Lower lobe of right lung (tissue), 2 donors: ENCODE measurements at regions not wholly inside any gene's neighbourhood (a gene's known extent, or its start where the extent isn't known, plus 50 kb on each side); places are given as distances from the start of the nearest gene placed in this dataset.
A peak's percentile ranks its signal among the peaks of the same experiment; 100 is the strongest.

Source experiments
- ATAC-seq, 2 donors: fragments of 200-7000 bp; cut with Tn5 transposase; one replicate each; pipeline ENCODE4 v1.9.1; 2020 to 2022; ENCODE audit warnings: mild to moderate bottlenecking in 2 of 2, moderate library complexity in 2 of 2
- DNase-seq: peaks from one replicate; pipeline ENCODE4 v3.0.0-alpha.2; 2020
- H3K27ac ChIP-seq: fragments of 200-600 bp; one replicate; pipeline ENCODE4 v1.8.0; 2022
- H3K27me3 ChIP-seq: fragments of 200-600 bp; one replicate; pipeline ENCODE4 v1.8.0; 2022; ENCODE audit warnings: low read depth
- H3K36me3 ChIP-seq: fragments of 200-600 bp; one replicate; pipeline ENCODE4 v1.8.0; 2022; ENCODE audit warnings: mild to moderate bottlenecking
- H3K4me1 ChIP-seq: fragments of 200-600 bp; one replicate; pipeline ENCODE4 v1.8.0; 2022
- H3K4me3 ChIP-seq: fragments of 200-600 bp; one replicate; pipeline ENCODE4 v1.8.0; 2022; ENCODE audit warnings: mild to moderate bottlenecking
- H3K9me3 ChIP-seq: fragments of 200-600 bp; one replicate; pipeline ENCODE4 v1.8.0; 2022
- CTCF ChIP-seq: fragments of 200-600 bp; IDR thresholded peaks from one replicate; pipeline ENCODE4 v1.8.0; 2022; ENCODE audit warnings: antibody characterized with exemption, mild to moderate bottlenecking
- intact Hi-C: fragments of 100-400 bp; cut with DNase I; formaldehyde crosslinking; loops from one replicate; pipeline ENCODE4 v1.11.0; 2022
- donor health status: DM: no; HTN: yes; CAD: no; lungs with severe emphysema.

GRCh38 chr14:86217523-86217922 is 687.6 kb downstream of the FLRT2 start:
- H3K36me3 ChIP-seq, result no peaks in the 10 kb centered on the region
- intact Hi-C loops, result no loop called here

GRCh38 chr14:86203843-86204242 is 673.9 kb downstream of the FLRT2 start:
- Histone ChIP-seq H3K9me3 (no peaks in the 10 kb centered on the region), H3K4me1 (no peaks in the 10 kb centered on the region), H3K4me3 (no peak overlapping the region), H3K36me3 (no peaks in the 10 kb centered on the region), H3K27me3 (no peaks in the 10 kb centered on the region), H3K27ac (no peak overlapping the region)
- DNase-seq (no peak), ATAC-seq (peak in 1 of 2 donors; percentile 23)
- no peak for TF ChIP-seq CTCF
- intact Hi-C loops, result no loop called here

More at GRCh38 chr14:86217523-86217922, 687.6 kb downstream of the FLRT2 start:
- no peak for DNase-seq
- Histone ChIP-seq H3K4me3 (no peak overlapping the region), H3K9me3 (no peaks in the 10 kb centered on the region), H3K4me1 (no peaks in the 10 kb centered on the region), H3K27ac (no peak overlapping the region), H3K27me3 (no peaks in the 10 kb centered on the region)
- TF ChIP-seq CTCF, result no peak
- no peak for ATAC-seq

- Histone ChIP-seq H3K36me3 (no peaks in the 10 kb centered on the region), H3K4me1 (no peaks in the 10 kb centered on the region), H3K27me3 (no peaks in the 10 kb centered on the region), H3K4me3 (no peak overlapping the region), H3K9me3 (no peaks in the 10 kb centered on the region), H3K27ac (no peak overlapping the region)
- DNase-seq, result no peak
- no peak for ATAC-seq
- no peak for TF ChIP-seq CTCF
- intact Hi-C loops, result no loop called here
Measured at GRCh38 chr14:86196471-86196870, 666.5 kb downstream of the FLRT2 start.

- intact Hi-C loops, result no loop called here
Measured at GRCh38 chr14:86193756-86194155, 663.8 kb downstream of the FLRT2 start.

GRCh38 chr14:86179980-86180379 is 650.0 kb downstream of the FLRT2 start:
- Histone ChIP-seq H3K36me3 (no peaks in the 10 kb centered on the region), H3K27me3 (no peaks in the 10 kb centered on the region), H3K9me3 (no peaks in the 10 kb centered on the region), H3K4me3 (no peak overlapping the region), H3K27ac (no peak overlapping the region), H3K4me1 (no peaks in the 10 kb centered on the region)
- no peak for TF ChIP-seq CTCF
- intact Hi-C loops, result no loop called here
- DNase-seq, result no peak
- no peak for ATAC-seq

More at GRCh38 chr14:86193756-86194155, 663.8 kb downstream of the FLRT2 start:
- H3K36me3 ChIP-seq, result no peaks in the 10 kb centered on the region
- no peak for ATAC-seq
- no peak overlapping the region for H3K27ac ChIP-seq
- no peak for TF ChIP-seq CTCF
- H3K27me3 ChIP-seq, result no peaks in the 10 kb centered on the region
- peaks cover 2% of the 10 kb centered on the region for H3K9me3 ChIP-seq
- no peaks in the 10 kb centered on the region for H3K4me1 ChIP-seq
- DNase-seq, result no peak
- H3K4me3 ChIP-seq, result no peak overlapping the region

- Histone ChIP-seq H3K4me3 (no peak overlapping the region), H3K36me3 (no peaks in the 10 kb centered on the region), H3K27me3 (no peaks in the 10 kb centered on the region), H3K4me1 (no peaks in the 10 kb centered on the region), H3K27ac (no peak overlapping the region), H3K9me3 (no peaks in the 10 kb centered on the region)
- ATAC-seq (no peak), DNase-seq (no peak)
- TF ChIP-seq CTCF, result no peak
- intact Hi-C loops, result no loop called here
Measured at GRCh38 chr14:86168371-86168770, 638.4 kb downstream of the FLRT2 start.
